ENCODE measurements at regions not wholly inside any gene's neighbourhood (a gene's known extent, or its start where the extent isn't known, plus 50 kb on each side); places are given as distances from the start of the nearest gene placed in this dataset.

DNA sequence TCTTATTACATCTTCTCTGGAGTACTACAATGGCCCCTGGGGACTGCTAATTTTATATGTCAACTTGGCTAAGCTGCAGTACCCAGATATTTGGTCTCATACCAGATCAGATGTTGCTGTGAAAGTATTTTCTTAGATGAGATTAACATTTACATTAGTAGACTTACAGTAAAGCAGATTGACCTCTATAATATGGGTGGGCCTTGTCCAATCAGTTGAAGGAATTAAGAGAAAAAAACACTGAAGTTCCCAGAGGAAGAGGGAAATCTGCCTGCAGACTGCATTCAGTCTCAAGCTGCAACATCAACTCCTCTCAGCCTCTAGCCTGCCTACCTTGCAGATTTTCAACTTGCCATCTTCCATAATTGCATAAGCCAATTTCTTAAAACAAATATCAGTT is 430.1 kb downstream of the MED13L start:
- peaks cover 2 to 7% (median 3%) of the 10 kb centered on the region in 3 donors for H3K27me3 Mint-ChIP-seq (ENCODE audit: low read depth in 3 of 3)
- no peaks in the 10 kb centered on the region for H3K36me3 Mint-ChIP-seq

GRCh38 chr12:115846516-115846915 is 431.0 kb downstream of the MED13L start:
- peaks cover 2 to 7% (median 3%) of the 10 kb centered on the region in 3 donors for H3K27me3 Mint-ChIP-seq (ENCODE audit: low read depth in 3 of 3)
- no peak overlapping the region for H3K27ac Mint-ChIP-seq
- H3K4me1 Mint-ChIP-seq = no peaks in the 10 kb centered on the region
- no peaks in the 10 kb centered on the region for H3K36me3 Mint-ChIP-seq
- H3K9me3 Mint-ChIP-seq = peaks cover 0 to 4% (median 0%) of the 10 kb centered on the region in 6 donors
- H3K4me3 Mint-ChIP-seq = no peak overlapping the region
- no peak for DNase-seq

More for the DNA sequence above, 430.1 kb downstream of the MED13L start:
- no peaks in the 10 kb centered on the region for H3K4me1 Mint-ChIP-seq
- peaks cover 0 to 4% (median 0%) of the 10 kb centered on the region in 6 donors for H3K9me3 Mint-ChIP-seq
- no peak overlapping the region for H3K27ac Mint-ChIP-seq
- no peak overlapping the region for H3K4me3 Mint-ChIP-seq
- no peak for DNase-seq

- Mint-ChIP-seq H3K4me1 (no peaks in the 10 kb centered on the region), H3K4me3 (no peak overlapping the region), H3K36me3 (peaks cover 0 to 4% (median 0%) of the 10 kb centered on the region in 3 donors), H3K27ac (no peak overlapping the region), H3K9me3 (peaks cover 0 to 7% (median 0%) of the 10 kb centered on the region in 6 donors), H3K27me3 (ENCODE audit: low read depth in 3 of 3) (peaks cover 0 to 4% (median 0%) of the 10 kb centered on the region in 3 donors)
- no peak for DNase-seq
Measured at GRCh38 chr12:115840159-115840558, 437.3 kb downstream of the MED13L start.

- no peak overlapping the region for H3K4me3 Mint-ChIP-seq
Measured at GRCh38 chr12:115838952-115839351, 438.5 kb downstream of the MED13L start.

DNA sequence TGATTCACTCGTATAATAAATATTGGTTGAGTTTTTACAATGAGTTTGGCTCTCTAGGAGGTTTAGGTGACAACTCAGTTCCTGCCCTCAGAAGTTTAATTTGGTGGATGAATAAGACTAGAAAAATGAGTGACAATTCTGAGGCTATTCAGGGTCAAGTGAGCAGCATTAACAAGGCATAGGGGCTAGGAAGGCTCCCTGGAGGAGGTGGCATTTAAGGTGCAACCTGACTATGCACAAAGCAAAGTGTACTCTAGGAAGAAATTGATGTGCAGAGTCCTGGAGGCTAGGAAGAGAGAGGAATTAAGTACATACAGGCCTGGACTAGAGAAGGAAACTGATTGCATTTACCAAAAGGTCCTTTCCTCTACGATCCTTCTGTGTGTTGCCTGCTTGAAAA is 440.3 kb downstream of the MED13L start:
- no peak for DNase-seq
- Mint-ChIP-seq H3K36me3 (peaks cover 0 to 4% (median 0%) of the 10 kb centered on the region in 3 donors), H3K27me3 (ENCODE audit: low read depth in 3 of 3) (peaks cover 0 to 2% (median 1%) of the 10 kb centered on the region in 3 donors), H3K9me3 (peaks cover 0 to 3% (median 0%) of the 10 kb centered on the region in 6 donors), H3K27ac (no peak overlapping the region), H3K4me1 (no peaks in the 10 kb centered on the region), H3K4me3 (no peak overlapping the region)

More at GRCh38 chr12:115838952-115839351, 438.5 kb downstream of the MED13L start:
- Mint-ChIP-seq H3K9me3 (peaks cover 0 to 5% (median 0%) of the 10 kb centered on the region in 6 donors), H3K4me1 (no peaks in the 10 kb centered on the region), H3K27me3 (ENCODE audit: low read depth in 3 of 3) (peaks cover 0 to 4% (median 0%) of the 10 kb centered on the region in 3 donors), H3K36me3 (peaks cover 0 to 4% (median 0%) of the 10 kb centered on the region in 3 donors), H3K27ac (no peak overlapping the region)
- DNase-seq = no peak

- H3K9me3 Mint-ChIP-seq = peaks cover 0 to 3% (median 0%) of the 10 kb centered on the region in 6 donors
Measured at GRCh38 chr12:115835445-115835844, 442.0 kb downstream of the MED13L start.

GRCh38 chr12:115833704-115834103 is 443.8 kb downstream of the MED13L start:
- Mint-ChIP-seq H3K27me3 (ENCODE audit: low read depth in 3 of 3) (peaks cover 0 to 4% (median 2%) of the 10 kb centered on the region in 3 donors), H3K36me3 (peaks cover 0 to 4% (median 0%) of the 10 kb centered on the region in 3 donors), H3K27ac (no peak overlapping the region), H3K4me3 (no peak overlapping the region), H3K9me3 (peaks cover 0 to 3% (median 0%) of the 10 kb centered on the region in 6 donors), H3K4me1 (no peaks in the 10 kb centered on the region)
- no peak for DNase-seq

More at GRCh38 chr12:115835445-115835844, 442.0 kb downstream of the MED13L start:
- DNase-seq = no peak
- Mint-ChIP-seq H3K4me1 (no peaks in the 10 kb centered on the region), H3K27ac (no peak overlapping the region), H3K36me3 (peaks cover 0 to 4% (median 0%) of the 10 kb centered on the region in 3 donors), H3K27me3 (ENCODE audit: low read depth in 3 of 3) (peaks cover 0 to 2% (median 1%) of the 10 kb centered on the region in 3 donors), H3K4me3 (no peak overlapping the region)

DNA sequence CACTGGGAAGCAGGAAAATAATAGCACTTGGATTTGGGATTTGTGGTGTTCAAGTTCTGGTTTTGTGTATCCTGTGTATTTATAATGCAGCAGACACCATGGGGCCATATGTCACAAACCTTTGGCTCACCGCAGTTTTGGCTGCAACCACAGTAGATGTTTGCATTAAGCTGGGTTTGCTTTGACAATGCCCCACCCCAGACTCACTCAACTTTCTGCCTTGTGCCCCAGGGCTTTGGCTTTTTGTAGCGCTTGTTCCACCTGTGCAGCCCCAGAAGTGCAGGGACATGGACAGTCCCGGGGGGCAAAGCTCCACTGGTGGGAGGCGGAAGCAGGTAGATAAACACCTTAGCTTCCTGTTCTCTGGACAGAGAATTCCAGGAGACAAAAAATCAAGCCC is 446.9 kb downstream of the MED13L start:
- H3K36me3 Mint-ChIP-seq = peaks cover 0 to 3% (median 0%) of the 10 kb centered on the region in 3 donors
- no peak overlapping the region for H3K4me3 Mint-ChIP-seq
- no peaks in the 10 kb centered on the region for H3K4me1 Mint-ChIP-seq
- no peak overlapping the region for H3K27ac Mint-ChIP-seq
- H3K9me3 Mint-ChIP-seq = peaks cover 0 to 3% (median 0%) of the 10 kb centered on the region in 6 donors
- DNase-seq = no peak
- peaks cover 0 to 4% (median 1%) of the 10 kb centered on the region in 3 donors for H3K27me3 Mint-ChIP-seq (ENCODE audit: low read depth in 3 of 3)

- Mint-ChIP-seq H3K27me3 (ENCODE audit: low read depth in 3 of 3) (peaks cover 0 to 4% (median 1%) of the 10 kb centered on the region in 3 donors), H3K9me3 (peaks cover 0 to 2% (median 0%) of the 10 kb centered on the region in 6 donors), H3K4me1 (no peaks in the 10 kb centered on the region), H3K27ac (no peak overlapping the region), H3K36me3 (no peaks in the 10 kb centered on the region), H3K4me3 (no peak overlapping the region)
- no peak for DNase-seq
Measured at GRCh38 chr12:115830070-115830469, 447.4 kb downstream of the MED13L start.

DNA sequence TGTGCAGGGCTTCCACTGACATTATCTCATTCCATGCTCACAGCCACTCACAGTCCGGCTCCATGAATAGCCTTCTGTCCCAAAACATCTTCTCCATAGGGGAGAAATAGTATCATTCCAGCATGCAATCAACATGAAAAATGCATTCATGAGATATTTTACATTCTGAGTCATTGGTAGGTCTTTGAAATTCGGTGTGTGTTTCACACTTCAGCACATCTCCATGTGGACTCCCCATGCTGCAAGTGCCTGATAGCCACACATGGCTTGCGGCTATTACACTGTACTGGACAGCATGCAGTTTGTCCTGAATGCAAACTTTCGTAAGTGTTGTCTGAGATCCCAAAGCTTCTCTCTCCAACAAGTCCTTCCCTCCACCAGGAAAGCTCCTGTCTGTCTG is 449.3 kb downstream of the MED13L start:
- no peaks in the 10 kb centered on the region for H3K36me3 Mint-ChIP-seq

GRCh38 chr12:115824936-115825602 is 452.4 kb downstream of the MED13L start:
- H3K4me1 Mint-ChIP-seq = no peaks in the 10 kb centered on the region
- no peak for DNase-seq
- no peak overlapping the region for H3K4me3 Mint-ChIP-seq
- H3K36me3 Mint-ChIP-seq = no peaks in the 10 kb centered on the region
- H3K27ac Mint-ChIP-seq = no peak overlapping the region
- peaks cover 0 to 2% (median 0%) of the 10 kb centered on the region in 6 donors for H3K9me3 Mint-ChIP-seq
- peaks cover 1 to 6% (median 3%) of the 10 kb centered on the region in 3 donors for H3K27me3 Mint-ChIP-seq (ENCODE audit: low read depth in 3 of 3)

More for the DNA sequence above, 449.3 kb downstream of the MED13L start:
- H3K27ac Mint-ChIP-seq = no peak overlapping the region
- H3K9me3 Mint-ChIP-seq = peaks cover 0 to 2% (median 0%) of the 10 kb centered on the region in 6 donors
- no peaks in the 10 kb centered on the region for H3K4me1 Mint-ChIP-seq
- H3K27me3 Mint-ChIP-seq (ENCODE audit: low read depth in 3 of 3) = peaks cover 0 to 4% (median 1%) of the 10 kb centered on the region in 3 donors
- no peak overlapping the region for H3K4me3 Mint-ChIP-seq
- no peak for DNase-seq

DNA sequence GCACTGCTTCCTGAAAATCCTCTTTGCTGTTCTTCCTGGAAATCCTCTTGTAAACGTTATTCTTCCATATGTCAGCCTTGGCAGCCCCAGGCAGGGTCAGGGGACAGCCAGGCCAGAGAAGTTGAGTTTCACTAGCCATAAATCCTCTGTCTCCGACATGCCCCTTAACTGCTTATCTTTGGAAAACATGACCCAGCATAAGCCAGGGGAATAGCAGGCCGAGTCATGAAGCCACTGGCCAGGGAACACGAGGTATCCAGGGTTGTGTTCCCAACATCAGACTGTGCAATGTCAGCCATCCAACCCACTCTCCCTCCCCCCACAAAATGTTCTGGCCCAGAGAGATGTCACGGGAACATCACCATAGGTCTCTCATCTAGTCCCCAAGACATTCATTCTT is 453.9 kb downstream of the MED13L start:
- peaks cover 0 to 2% (median 0%) of the 10 kb centered on the region in 6 donors for H3K9me3 Mint-ChIP-seq
- DNase-seq = no peak
- H3K4me3 Mint-ChIP-seq = no peak overlapping the region
- no peaks in the 10 kb centered on the region for H3K4me1 Mint-ChIP-seq
- H3K27ac Mint-ChIP-seq = no peak overlapping the region
- H3K27me3 Mint-ChIP-seq (ENCODE audit: low read depth in 3 of 3) = peaks cover 3 to 6% (median 3%) of the 10 kb centered on the region in 3 donors
- H3K36me3 Mint-ChIP-seq = no peaks in the 10 kb centered on the region

DNA sequence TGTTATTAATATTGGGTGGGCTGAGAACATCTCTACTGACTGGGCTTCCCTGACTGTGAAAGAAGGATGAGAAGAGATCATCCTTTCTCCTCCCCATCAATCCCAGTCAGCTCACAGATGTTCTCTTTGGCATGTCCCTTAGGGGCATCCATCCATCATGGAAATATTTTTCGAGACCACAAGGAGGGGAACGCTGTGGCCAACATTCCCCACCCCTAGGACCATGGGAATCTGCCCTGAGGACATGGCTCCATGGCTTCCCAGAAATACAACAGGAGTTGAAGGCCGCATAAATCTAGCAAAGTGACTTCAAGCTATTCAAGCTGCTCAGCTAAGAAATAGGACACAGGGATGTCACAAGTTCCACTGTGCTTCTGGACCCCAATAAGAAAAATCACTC is 456.8 kb downstream of the MED13L start:
- H3K4me3 Mint-ChIP-seq = no peak overlapping the region
- no peak for DNase-seq
- peaks cover 0 to 2% (median 0%) of the 10 kb centered on the region in 6 donors for H3K9me3 Mint-ChIP-seq
- H3K27ac Mint-ChIP-seq = no peak overlapping the region
- peaks cover 3 to 7% (median 6%) of the 10 kb centered on the region in 3 donors for H3K27me3 Mint-ChIP-seq (ENCODE audit: low read depth in 3 of 3)
- H3K36me3 Mint-ChIP-seq = no peaks in the 10 kb centered on the region
- H3K4me1 Mint-ChIP-seq = no peaks in the 10 kb centered on the region

- DNase-seq = no peak
- H3K27me3 Mint-ChIP-seq (ENCODE audit: low read depth in 3 of 3) = peaks cover 3 to 7% (median 7%) of the 10 kb centered on the region in 3 donors
- H3K36me3 Mint-ChIP-seq = no peaks in the 10 kb centered on the region
- H3K27ac Mint-ChIP-seq = no peak overlapping the region
- no peaks in the 10 kb centered on the region for H3K9me3 Mint-ChIP-seq
- no peak overlapping the region for H3K4me3 Mint-ChIP-seq
- H3K4me1 Mint-ChIP-seq = no peaks in the 10 kb centered on the region
Measured at GRCh38 chr12:115818973-115819372, 458.5 kb downstream of the MED13L start.
